WI38 (cell line): ENCODE measurements at regions not wholly inside any gene's neighbourhood (a gene's known extent, or its start where the extent isn't known, plus 50 kb on each side); places are given as distances from the start of the nearest gene placed in this dataset.

ENCODE experiments used
- H3K4me3 ChIP-seq: 2 replicates; pipeline ENCODE4 v1.5.1; 2011; ENCODE audit warnings: low read depth, mild to moderate bottlenecking, control low read depth, low read length
- CTCF ChIP-seq: IDR thresholded peaks from 2 replicates; pipeline ENCODE4 v1.5.1; 2012; ENCODE audit warnings: low read depth, mild to moderate bottlenecking, control low read depth, low read length

GRCh38 chr15:58287891-58288290 lies 143.9 kb upstream of the LIPC start:
- H3K4me3 ChIP-seq: no peak overlapping the region
- TF ChIP-seq CTCF: no peak

GRCh38 chr15:58288592-58288991 lies 143.2 kb upstream of the LIPC start:
- no peak overlapping the region for H3K4me3 ChIP-seq
- TF ChIP-seq CTCF: no peak

- H3K4me3 ChIP-seq: no peak overlapping the region
- no peak for TF ChIP-seq CTCF
Observed at GRCh38 chr15:58291848-58292247, 139.9 kb upstream of the LIPC start.

GRCh38 chr15:58292751-58293175 lies 139.0 kb upstream of the LIPC start:
- no peak for TF ChIP-seq CTCF
- no peak overlapping the region for H3K4me3 ChIP-seq

GRCh38 chr15:58293622-58294550 lies 137.9 kb upstream of the LIPC start:
- H3K4me3 ChIP-seq: no peak overlapping the region

GRCh38 chr15:58294681-58295254 lies 137.0 kb upstream of the LIPC start:
- TF ChIP-seq CTCF: no peak

More at GRCh38 chr15:58293622-58294550, 137.9 kb upstream of the LIPC start:
- no peak for TF ChIP-seq CTCF

GRCh38 chr15:58295637-58296215 lies 136.1 kb upstream of the LIPC start:
- H3K4me3 ChIP-seq: no peak overlapping the region
- TF ChIP-seq CTCF: no peak

More at GRCh38 chr15:58294681-58295254, 137.0 kb upstream of the LIPC start:
- no peak overlapping the region for H3K4me3 ChIP-seq
